DND-41 (cell line): ENCODE measurements at regions not wholly inside any gene's neighbourhood (a gene's known extent, or its start where the extent isn't known, plus 50 kb on each side); places are given as distances from the start of the nearest gene placed in this dataset.

Experiments used
- CTCF ChIP-seq: IDR thresholded peaks from 2 replicates; pipeline ENCODE4 v1.5.1; 2012; ENCODE audit warnings: borderline replicate concordance, low read length, moderate library complexity, mild to moderate bottlenecking; ENCODE audit not compliant: poor library complexity, severe bottlenecking; ENCODE audit errors: extremely low read depth
- EZH2 ChIP-seq: IDR thresholded peaks from 3 replicates; pipeline ENCODE4 v1.6.1; 2012; ENCODE audit warnings: borderline replicate concordance, low read depth, mild to moderate bottlenecking, moderate library complexity, low read length, inconsistent platforms; ENCODE audit not compliant: severe bottlenecking

DNA sequence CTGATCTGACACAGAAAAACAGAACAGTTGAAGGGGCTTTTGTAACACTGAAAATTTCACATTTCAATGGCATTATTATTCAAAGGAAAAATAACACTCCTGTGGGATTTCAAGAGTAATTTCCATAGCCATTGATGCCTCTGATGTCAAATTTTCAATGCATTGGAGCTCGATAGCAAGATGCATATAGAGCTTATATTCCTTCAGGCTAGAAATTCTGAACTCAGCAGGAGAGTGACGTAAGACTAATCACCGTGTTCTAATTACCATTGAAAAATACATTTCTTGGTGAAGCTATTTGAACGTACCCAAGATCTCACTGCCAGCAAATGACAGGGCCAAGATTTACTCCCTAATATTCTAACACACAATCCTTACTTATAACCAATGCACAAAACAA, 854.1 kb upstream of the TMEM132C start:
- no peak for TF ChIP-seq CTCF
- no peak for TF ChIP-seq EZH2
